GM12872 (cell line): ENCODE measurements at regions not wholly inside any gene's neighbourhood (a gene's known extent, or its start where the extent isn't known, plus 50 kb on each side); places are given as distances from the start of the nearest gene placed in this dataset.

Source experiments
- CTCF ChIP-seq: IDR thresholded peaks from 3 replicates; pipeline ENCODE4 v1.5.1; 2011; ENCODE audit warnings: low read depth, mild to moderate bottlenecking, low read length, moderate library complexity; ENCODE audit not compliant: insufficient read depth

- no peak for TF ChIP-seq CTCF
Measured at GRCh38 chr1:194318790-194319280, 1132.4 kb upstream of the B3GALT2 start.

- no peak for TF ChIP-seq CTCF
Measured at GRCh38 chr1:194309697-194310096, 1123.3 kb upstream of the B3GALT2 start.

GRCh38 chr1:194309269-194309668, 1122.9 kb upstream of the B3GALT2 start:
- no peak for TF ChIP-seq CTCF

GRCh38 chr1:194300776-194301175, 1114.4 kb upstream of the B3GALT2 start:
- TF ChIP-seq CTCF = no peak

GRCh38 chr1:194300340-194300739, 1113.9 kb upstream of the B3GALT2 start:
- TF ChIP-seq CTCF = no peak

GRCh38 chr1:194298007-194298598, 1111.7 kb upstream of the B3GALT2 start:
- no peak for TF ChIP-seq CTCF

GRCh38 chr1:194297094-194297493, 1110.7 kb upstream of the B3GALT2 start:
- TF ChIP-seq CTCF = no peak
